Loucy (cell line): ENCODE measurements at regions not wholly inside any gene's neighbourhood (a gene's known extent, or its start where the extent isn't known, plus 50 kb on each side); places are given as distances from the start of the nearest gene placed in this dataset.

Experiments used
- H2AFZ ChIP-seq: fragments of 200-600 bp; sonication (generic); 2 replicates; pipeline ENCODE4 v1.6.0; 2016; ENCODE audit warnings: antibody characterized with exemption, mild to moderate bottlenecking, low read length, moderate library complexity
- H3F3A ChIP-seq: fragments of 200-600 bp; 2 replicates; pipeline ENCODE4 v1.6.0; 2016; ENCODE audit warnings: antibody characterized with exemption, low read depth, mild to moderate bottlenecking
- H3K27me3 ChIP-seq: fragments of 200-600 bp; sonication (generic); 2 replicates; pipeline ENCODE4 v1.6.1; 2014; ENCODE audit warnings: low read length, mild to moderate bottlenecking; ENCODE audit not compliant: insufficient read depth, poor library complexity, severe bottlenecking
- H3K36me3 ChIP-seq: fragments of 200-600 bp; sonication (generic); 2 replicates; pipeline ENCODE4 v1.6.1; 2016; ENCODE audit warnings: low read length; ENCODE audit not compliant: insufficient read depth
- H3K4me1 ChIP-seq: fragments of 200-600 bp; sonication (generic); 2 replicates; pipeline ENCODE4 v1.5.1; 2014; ENCODE audit warnings: low read length, mild to moderate bottlenecking; ENCODE audit not compliant: insufficient read depth, poor library complexity, severe bottlenecking
- H3K4me2 ChIP-seq: fragments of 200-600 bp; sonication (generic); 2 replicates; pipeline ENCODE4 v1.6.0; 2014; ENCODE audit warnings: antibody characterized with exemption, low read length, low read depth, mild to moderate bottlenecking; ENCODE audit not compliant: poor library complexity, severe bottlenecking
- H3K4me3 ChIP-seq: fragments of 200-600 bp; sonication (generic); 2 replicates; pipeline ENCODE4 v1.5.1; 2014; ENCODE audit warnings: low read length, mild to moderate bottlenecking, mixed read lengths; ENCODE audit not compliant: poor library complexity, severe bottlenecking
- H3K79me2 ChIP-seq: fragments of 200-600 bp; sonication (generic); 2 replicates; pipeline ENCODE4 v1.6.1; 2014; ENCODE audit warnings: low read length; ENCODE audit not compliant: insufficient read depth
- H3K9ac ChIP-seq: fragments of 200-600 bp; sonication (generic); 2 replicates; pipeline ENCODE4 v1.6.0; 2014; ENCODE audit warnings: mild to moderate bottlenecking, low read depth, low read length, moderate library complexity; ENCODE audit not compliant: poor library complexity, severe bottlenecking
- H3K9me2 ChIP-seq: fragments of 200-600 bp; sonication (generic); replicated peaks from 2 replicates; pipeline ENCODE4 v1.6.1; 2016; ENCODE audit warnings: low read depth, low read length, mixed read lengths
- H3K9me3 ChIP-seq: fragments of 200-600 bp; sonication (generic); 2 replicates; pipeline ENCODE4 v1.6.1; 2014; ENCODE audit warnings: mild to moderate bottlenecking, antibody characterized with exemption, low read length, low read depth; ENCODE audit not compliant: insufficient read depth
- H4K20me1 ChIP-seq: fragments of 200-600 bp; sonication (generic); 2 replicates; pipeline ENCODE4 v1.6.0; 2014; ENCODE audit warnings: antibody characterized with exemption, low read length, mild to moderate bottlenecking; ENCODE audit not compliant: insufficient read depth, poor library complexity, severe bottlenecking
- EZH2phosphoT487 ChIP-seq: fragments of 200-600 bp; IDR thresholded peaks from 2 replicates; pipeline ENCODE4 v1.6.1; 2018; ENCODE audit warnings: antibody characterized with exemption, mild to moderate bottlenecking, moderate library complexity, borderline replicate concordance
- TF ChIP-seq, protein P1 (sequence below): fragments of 200-600 bp; sonication (generic); conservative IDR thresholded peaks from 2 replicates; pipeline ENCODE4 v1.5.1; 2014; ENCODE audit warnings: mild to moderate bottlenecking, antibody characterized with exemption, low read length

GRCh38 chr13:73757481-73758233 is 376.5 kb downstream of the KLF12 start:
- H3K36me3 ChIP-seq: no peaks in the 10 kb centered on the region
- no peaks in the 10 kb centered on the region for H3K4me1 ChIP-seq
- H3F3A ChIP-seq: no peaks in the 10 kb centered on the region
- H3K79me2 ChIP-seq: no peaks in the 10 kb centered on the region
- H3K4me2 ChIP-seq: no peak overlapping the region
- no peak overlapping the region for H3K4me3 ChIP-seq
- H2AFZ ChIP-seq: no peak overlapping the region
- no peaks in the 10 kb centered on the region for H3K9me2 ChIP-seq
- H4K20me1 ChIP-seq: no peaks in the 10 kb centered on the region
- H3K9me3 ChIP-seq: no peaks in the 10 kb centered on the region
- no peak for TF ChIP-seq EZH2phosphoT487
- TF ChIP-seq, protein P1, sequence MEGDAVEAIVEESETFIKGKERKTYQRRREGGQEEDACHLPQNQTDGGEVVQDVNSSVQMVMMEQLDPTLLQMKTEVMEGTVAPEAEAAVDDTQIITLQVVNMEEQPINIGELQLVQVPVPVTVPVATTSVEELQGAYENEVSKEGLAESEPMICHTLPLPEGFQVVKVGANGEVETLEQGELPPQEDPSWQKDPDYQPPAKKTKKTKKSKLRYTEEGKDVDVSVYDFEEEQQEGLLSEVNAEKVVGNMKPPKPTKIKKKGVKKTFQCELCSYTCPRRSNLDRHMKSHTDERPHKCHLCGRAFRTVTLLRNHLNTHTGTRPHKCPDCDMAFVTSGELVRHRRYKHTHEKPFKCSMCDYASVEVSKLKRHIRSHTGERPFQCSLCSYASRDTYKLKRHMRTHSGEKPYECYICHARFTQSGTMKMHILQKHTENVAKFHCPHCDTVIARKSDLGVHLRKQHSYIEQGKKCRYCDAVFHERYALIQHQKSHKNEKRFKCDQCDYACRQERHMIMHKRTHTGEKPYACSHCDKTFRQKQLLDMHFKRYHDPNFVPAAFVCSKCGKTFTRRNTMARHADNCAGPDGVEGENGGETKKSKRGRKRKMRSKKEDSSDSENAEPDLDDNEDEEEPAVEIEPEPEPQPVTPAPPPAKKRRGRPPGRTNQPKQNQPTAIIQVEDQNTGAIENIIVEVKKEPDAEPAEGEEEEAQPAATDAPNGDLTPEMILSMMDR: no peak
- H3K9ac ChIP-seq: no peak overlapping the region
- no peaks in the 10 kb centered on the region for H3K27me3 ChIP-seq

DNA sequence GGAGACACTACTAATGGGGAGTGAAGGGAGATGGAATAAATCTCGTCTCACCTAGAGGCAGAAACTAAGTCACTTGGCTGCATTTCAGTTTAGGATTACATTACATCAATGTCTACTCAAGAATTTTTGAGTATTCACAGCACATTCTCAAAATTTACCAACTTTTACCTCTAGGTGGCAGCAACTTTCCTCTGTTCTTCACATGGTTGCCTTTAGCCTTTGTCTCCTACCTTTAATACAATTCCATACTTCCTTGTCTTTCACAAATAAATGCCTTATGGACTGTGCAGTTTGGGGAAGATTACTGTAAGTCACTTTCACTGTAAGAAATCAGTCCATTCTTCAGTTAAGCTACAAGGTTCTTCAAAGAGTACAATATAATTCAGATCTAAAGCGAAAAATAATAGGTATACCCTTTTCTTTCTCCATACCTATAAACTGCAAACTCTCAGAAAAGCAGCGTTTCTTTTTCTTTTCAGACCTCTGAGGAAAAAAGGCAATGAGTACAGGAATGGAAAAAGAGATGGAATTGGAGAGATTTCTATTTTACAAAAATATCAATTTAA is 379.4 kb downstream of the KLF12 start:
- Histone ChIP-seq H3F3A (no peaks in the 10 kb centered on the region), H4K20me1 (no peaks in the 10 kb centered on the region), H3K36me3 (no peaks in the 10 kb centered on the region), H3K9ac (no peak overlapping the region), H3K27me3 (no peaks in the 10 kb centered on the region), H3K4me3 (no peak overlapping the region), H2AFZ (no peak overlapping the region), H3K4me2 (no peak overlapping the region), H3K79me2 (no peaks in the 10 kb centered on the region), H3K4me1 (no peaks in the 10 kb centered on the region), H3K9me2 (no peaks in the 10 kb centered on the region), H3K9me3 (no peaks in the 10 kb centered on the region)
- no peak for TF ChIP-seq EZH2phosphoT487
- TF ChIP-seq, protein P1: peak; percentile 79

DNA sequence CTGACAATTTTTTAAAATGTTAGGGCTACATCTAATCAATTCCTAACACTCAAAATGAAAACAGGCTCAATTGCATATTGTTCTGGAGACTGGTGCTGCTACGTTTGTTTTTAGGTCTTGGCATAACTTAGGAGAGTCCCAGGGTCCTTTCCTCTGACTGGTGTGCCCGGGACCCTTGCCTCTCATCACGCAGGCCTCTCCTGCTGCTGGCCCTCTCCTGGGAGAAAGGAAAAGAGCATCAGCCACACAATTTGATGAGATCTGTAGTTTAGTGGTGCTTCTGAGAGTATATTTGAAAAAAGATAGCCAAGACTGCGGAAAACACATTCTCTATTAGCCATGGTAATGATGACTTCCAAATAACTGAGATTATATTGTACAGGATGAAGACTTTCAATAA is 380.0 kb downstream of the KLF12 start:
- TF ChIP-seq EZH2phosphoT487: no peak
- TF ChIP-seq, protein P1: no peak
- H3K9me2 ChIP-seq: no peaks in the 10 kb centered on the region
- no peaks in the 10 kb centered on the region for H4K20me1 ChIP-seq
- H3K9ac ChIP-seq: no peak overlapping the region
- H3K36me3 ChIP-seq: no peaks in the 10 kb centered on the region
- H3K4me1 ChIP-seq: no peaks in the 10 kb centered on the region
- H2AFZ ChIP-seq: no peak overlapping the region
- no peaks in the 10 kb centered on the region for H3K79me2 ChIP-seq
- no peak overlapping the region for H3K4me3 ChIP-seq
- no peaks in the 10 kb centered on the region for H3K27me3 ChIP-seq
- no peaks in the 10 kb centered on the region for H3K9me3 ChIP-seq
- H3F3A ChIP-seq: no peaks in the 10 kb centered on the region
- no peak overlapping the region for H3K4me2 ChIP-seq
